GM23338 (cell line): ENCODE measurements at regions not wholly inside any gene's neighbourhood (a gene's known extent, or its start where the extent isn't known, plus 50 kb on each side); places are given as distances from the start of the nearest gene placed in this dataset.

Source experiments
- CTCF ChIP-seq, 2 experiments: fragments of 200-600 bp in 1 of 2; sonication (generic) in 1 of 2; conservative IDR thresholded peaks; 2 replicates each; pipeline versions ENCODE4 v1.5.1 to v1.6.1; 2016 to 2017; ENCODE audit warnings: antibody characterized with exemption in 2 of 2, low read depth in 2 of 2, mild to moderate bottlenecking in 2 of 2, moderate library complexity in 1 of 2
- EZH2 ChIP-seq: fragments of 200-600 bp; sonication (generic); IDR thresholded peaks from one replicate; pipeline ENCODE4 v1.8.0; 2017; ENCODE audit warnings: antibody characterized with exemption, mild to moderate bottlenecking, low read depth; ENCODE audit not compliant: unreplicated experiment
- EZH2phosphoT487 ChIP-seq: fragments of 200-600 bp; sonication (generic); IDR thresholded peaks from one replicate; pipeline ENCODE4 v1.8.1; 2018; ENCODE audit warnings: antibody characterized with exemption; ENCODE audit not compliant: unreplicated experiment
- NANOG ChIP-seq: IDR thresholded peaks from 2 replicates; pipeline ENCODE4 v1.6.1; 2016; ENCODE audit warnings: antibody characterized with exemption, borderline replicate concordance
- POLR2AphosphoS5 ChIP-seq: IDR thresholded peaks from 2 replicates; pipeline ENCODE4 v1.6.1; 2016; ENCODE audit warnings: antibody characterized with exemption, low read depth

- no peak for TF ChIP-seq EZH2
- no peak for TF ChIP-seq CTCF (conservative IDR thresholded peaks at IDR 0.05; ENCODE audit: low read depth in 2 of 2)
- TF ChIP-seq POLR2AphosphoS5, result no peak
- TF ChIP-seq EZH2phosphoT487, result no peak
- TF ChIP-seq NANOG, result no peak
Measured at GRCh38 chr5:57698086-57698485, 215.5 kb upstream of the ACTBL2 start.
